CD14-positive monocyte (primary cell): ENCODE measurements at regions not wholly inside any gene's neighbourhood (a gene's known extent, or its start where the extent isn't known, plus 50 kb on each side); places are given as distances from the start of the nearest gene placed in this dataset.

ENCODE experiments used
- DNase-seq, 3 donors: peaks; one replicate each; pipeline ENCODE4 v3.0.0-alpha.2; 2011 to 2022
- H2AFZ ChIP-seq: 2 replicates; pipeline ENCODE4 v1.6.0; 2012; ENCODE audit warnings: mild to moderate bottlenecking, low read depth, low read length, inconsistent platforms; ENCODE audit not compliant: insufficient read depth, poor library complexity, severe bottlenecking
- H3K27ac ChIP-seq, 2 donors: 1 replicate in 1 of 2; 2 replicates in 1 of 2; pipeline ENCODE4 v1.5.1; 2012 to 2013; ENCODE audit warnings: low read length in 2 of 2, control low read depth in 1 of 2, inconsistent platforms in 1 of 2, low read depth in 1 of 2, mild to moderate bottlenecking in 1 of 2
- H3K27me3 ChIP-seq, 2 donors: one replicate each; pipeline versions ENCODE4 v1.6.0 to v1.6.1; 2011 to 2013; ENCODE audit warnings: low read length in 2 of 2; ENCODE audit not compliant: control insufficient read depth in 2 of 2, insufficient read depth in 2 of 2
- H3K36me3 ChIP-seq, 2 donors: replicated peaks in 1 of 2; 1 replicate in 1 of 2; 2 replicates in 1 of 2; pipeline versions ENCODE4 v1.5.1 to v1.6.1; 2012 to 2013; ENCODE audit warnings: low read length in 2 of 2, control low read depth in 1 of 2, inconsistent platforms in 1 of 2, mild to moderate bottlenecking in 1 of 2; ENCODE audit not compliant: insufficient read depth in 2 of 2, control insufficient read depth in 1 of 2
- H3K4me1 ChIP-seq, 2 donors: 1 replicate in 1 of 2; 2 replicates in 1 of 2; pipeline versions ENCODE4 v1.5.1 to v1.6.1; 2012 to 2013; ENCODE audit warnings: low read length in 2 of 2, control low read depth in 1 of 2, inconsistent platforms in 1 of 2, mild to moderate bottlenecking in 1 of 2, moderate library complexity in 1 of 2; ENCODE audit not compliant: insufficient read depth in 2 of 2, control insufficient read depth in 1 of 2
- H3K4me2 ChIP-seq: replicated peaks from 2 replicates; pipeline ENCODE3; 2012; ENCODE audit warnings: low read length, moderate library complexity, mild to moderate bottlenecking; ENCODE audit not compliant: poor library complexity, severe bottlenecking; ENCODE audit errors: extremely low read depth
- H3K4me3 ChIP-seq, 3 experiments: fragments of 200-600 bp in 1 of 3; sonication (generic) in 1 of 3; replicated peaks in 1 of 3; 1 replicate in 2 of 3; 2 replicates in 1 of 3; pipeline ENCODE4 v1.5.1; 2011 to 2013; ENCODE audit warnings: low read length in 3 of 3, mild to moderate bottlenecking in 3 of 3, control low read depth in 2 of 3, low read depth in 2 of 3, inconsistent platforms in 1 of 3, moderate library complexity in 1 of 3
- H3K79me2 ChIP-seq: 2 replicates; pipeline ENCODE4 v1.6.0; 2012; ENCODE audit warnings: mild to moderate bottlenecking, control low read depth, inconsistent platforms, low read length, moderate library complexity; ENCODE audit not compliant: insufficient read depth
- H3K9ac ChIP-seq: 2 replicates; pipeline ENCODE4 v1.6.0; 2017; ENCODE audit warnings: low read length, mild to moderate bottlenecking; ENCODE audit not compliant: insufficient read depth, poor library complexity, severe bottlenecking
- H3K9me3 ChIP-seq, 2 donors: replicated peaks in 1 of 2; 1 replicate in 1 of 2; 2 replicates in 1 of 2; pipeline versions ENCODE4 v1.5.1 to v1.6.1; 2012 to 2013; ENCODE audit warnings: low read length in 2 of 2, control low read depth in 1 of 2; ENCODE audit not compliant: control insufficient read depth in 1 of 2, insufficient read depth in 1 of 2
- H4K20me1 ChIP-seq: 2 replicates; pipeline ENCODE4 v1.6.0; 2012; ENCODE audit warnings: mild to moderate bottlenecking, low read length, control low read depth, moderate library complexity; ENCODE audit not compliant: insufficient read depth
- H3K27ac Mint-ChIP-seq, 7 donors: one replicate each; pipeline ENCODE4 v1.8.0; 2020; ENCODE audit warnings: mild to moderate bottlenecking in 7 of 7, mixed read lengths in 7 of 7, moderate library complexity in 6 of 7, inconsistent platforms in 2 of 7
- H3K27me3 Mint-ChIP-seq, 3 donors: one replicate each; pipeline ENCODE4 v1.8.0; 2021 to 2022; ENCODE audit warnings: low read depth in 3 of 3, mild to moderate bottlenecking in 3 of 3, mixed read lengths in 3 of 3, moderate library complexity in 3 of 3, inconsistent platforms in 1 of 3
- H3K36me3 Mint-ChIP-seq, 2 donors: one replicate each; pipeline ENCODE4 v1.8.0; 2020; ENCODE audit warnings: mixed read lengths in 2 of 2, inconsistent platforms in 1 of 2, mild to moderate bottlenecking in 1 of 2
- H3K4me1 Mint-ChIP-seq: one replicate; pipeline ENCODE4 v1.8.0; 2020; ENCODE audit warnings: mild to moderate bottlenecking, mixed read lengths
- H3K4me3 Mint-ChIP-seq, 2 donors: one replicate each; pipeline ENCODE4 v1.8.0; 2020; ENCODE audit warnings: mild to moderate bottlenecking in 2 of 2, mixed read lengths in 2 of 2, moderate library complexity in 1 of 2
- H3K9me3 Mint-ChIP-seq, 7 donors: one replicate each; pipeline ENCODE4 v1.8.0; 2020 to 2022; ENCODE audit warnings: mixed read lengths in 7 of 7, mild to moderate bottlenecking in 6 of 7, moderate library complexity in 6 of 7, inconsistent platforms in 2 of 7
- CTCF ChIP-seq: fragments of 200-600 bp; IDR thresholded peaks from one replicate; pipeline ENCODE4 v1.8.0; 2022; ENCODE audit warnings: antibody characterized with exemption, mild to moderate bottlenecking
- WGBS: methylation state at CpG from one replicate; pipeline ENCODE4 v1.1.5; 2013; ENCODE audit warnings: missing lambda C conversion rate; ENCODE audit not compliant: insufficient coverage; 5-methylcytosine and 5-hydroxymethylcytosine counted together
- intact Hi-C, 2 donors: fragments of 100-400 bp; cut with micrococcal nuclease; formaldehyde crosslinking; loops; one replicate each; pipeline versions ENCODE4 v1.15.0 to v1.15.1; 2023

- no peak for DNase-seq
- Histone ChIP-seq H2AFZ (no peak overlapping the region), H3K79me2 (no peaks in the 10 kb centered on the region), H3K27ac (no peak overlapping the region), H3K9me3 (no peaks in the 10 kb centered on the region), H3K9ac (no peak overlapping the region), H3K4me1 (no peaks in the 10 kb centered on the region), H3K4me3 (no peak overlapping the region), H3K4me2 (no peak overlapping the region), H3K36me3 (no peaks in the 10 kb centered on the region), H3K27me3 (no peaks in the 10 kb centered on the region), H4K20me1 (no peaks in the 10 kb centered on the region)
- Mint-ChIP-seq H3K27me3 (peaks cover 2 to 9% (median 5%) of the 10 kb centered on the region in 3 donors), H3K27ac (peak overlapping the region in 1 of 7 donors; percentile 43), H3K36me3 (no peaks in the 10 kb centered on the region), H3K9me3 (peaks cover 0 to 4% (median 0%) of the 10 kb centered on the region in 7 donors), H3K4me1 (no peaks in the 10 kb centered on the region), H3K4me3 (peak overlapping the region in 1 of 2 donors; percentile 24)
- intact Hi-C loops = no loop called here
- WGBS = 74% methylated on average over 2 of the region's 2 CpGs
- no peak for TF ChIP-seq CTCF
These were observed 81.4 kb downstream of the BBS10 start for GRCh38 chr12:76266797-76267196.

GRCh38 chr12:76265424-76266180 is 82.6 kb downstream of the BBS10 start:
- H3K36me3 Mint-ChIP-seq = no peaks in the 10 kb centered on the region
- H3K4me1 ChIP-seq = no peaks in the 10 kb centered on the region
- no peak overlapping the region for H3K4me2 ChIP-seq
- TF ChIP-seq CTCF = no peak
- H2AFZ ChIP-seq = no peak overlapping the region
- no peaks in the 10 kb centered on the region for H3K9me3 ChIP-seq
- no peaks in the 10 kb centered on the region for H3K27me3 ChIP-seq
- intact Hi-C loops = no loop called here
- H3K4me3 ChIP-seq = no peak overlapping the region
- H3K9me3 Mint-ChIP-seq = peaks cover 0 to 4% (median 2%) of the 10 kb centered on the region in 7 donors
- H3K79me2 ChIP-seq = no peaks in the 10 kb centered on the region
- no peak overlapping the region for H3K9ac ChIP-seq
- H3K4me1 Mint-ChIP-seq = no peaks in the 10 kb centered on the region
- H3K4me3 Mint-ChIP-seq = peak overlapping the region in 1 of 2 donors; percentile 27
- no peak overlapping the region for H3K27ac ChIP-seq
- H4K20me1 ChIP-seq = no peaks in the 10 kb centered on the region
- H3K27ac Mint-ChIP-seq = no peak overlapping the region
- H3K36me3 ChIP-seq = no peaks in the 10 kb centered on the region
- H3K27me3 Mint-ChIP-seq = peaks cover 4 to 9% (median 5%) of the 10 kb centered on the region in 3 donors
- DNase-seq = no peak
- WGBS = 94% methylated on average over 2 of the region's 3 CpGs
